Stimulated activated CD8-positive, alpha-beta memory T cell treated with anti-CD3 and anti-CD28 coated beads, Interleukin-7, amount 100 ng/mL, for 4 hours (primary cell): ENCODE measurements at regions not wholly inside any gene's neighbourhood (a gene's known extent, or its start where the extent isn't known, plus 50 kb on each side); places are given as distances from the start of the nearest gene placed in this dataset.
"Not testable (repeated sequence)": the region's sequence is repeated elsewhere in the genome, so short reads cannot be mapped to it uniquely, and the experiment has no call there.

Experiments used
- DNase-seq, 2 donors: peaks; one replicate each; pipeline ENCODE4 v3.0.0-alpha.2; 2020; ENCODE audit warnings: low read depth in 2 of 2

DNA sequence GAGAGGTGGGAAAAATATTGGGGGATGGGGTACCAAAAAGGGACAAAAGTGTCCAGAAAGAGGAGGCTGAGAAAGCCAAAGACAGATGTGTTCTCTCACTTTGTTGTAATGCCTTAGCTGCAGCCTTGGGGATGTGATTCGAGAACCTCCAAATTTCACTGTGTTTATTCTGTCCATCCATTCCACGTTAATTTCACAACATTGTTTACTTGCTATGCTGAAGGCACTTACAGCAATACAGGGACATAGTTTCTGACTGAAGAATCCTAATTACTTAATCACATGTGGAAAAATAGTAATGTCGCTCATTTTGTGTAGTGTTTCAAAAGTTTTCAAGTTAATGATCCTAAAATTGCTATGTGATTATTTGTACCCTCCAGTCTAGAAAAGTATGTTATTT lies 146.2 kb upstream of the SLC38A2 start:
- DNase-seq, result no peak

DNA sequence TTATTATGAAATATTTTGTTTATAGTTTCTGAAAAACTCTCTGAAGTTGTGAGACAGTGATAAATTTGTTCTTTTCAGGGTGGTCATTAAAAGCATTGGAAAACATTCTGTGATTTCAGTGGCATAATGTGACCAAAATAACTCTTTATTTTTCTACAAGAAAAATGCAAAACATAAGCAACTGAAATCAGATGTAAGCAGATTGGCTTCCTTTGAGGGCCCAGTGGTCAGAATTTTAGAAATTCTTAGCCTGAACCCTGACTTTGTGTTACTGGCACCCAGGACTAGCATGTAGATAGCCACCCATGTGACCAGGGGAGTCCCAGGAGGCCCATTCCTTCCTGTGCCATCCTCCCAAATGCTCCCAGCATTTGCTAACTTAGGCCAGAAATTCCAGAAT lies 145.6 kb upstream of the SLC38A2 start:
- DNase-seq, result no peak

DNA sequence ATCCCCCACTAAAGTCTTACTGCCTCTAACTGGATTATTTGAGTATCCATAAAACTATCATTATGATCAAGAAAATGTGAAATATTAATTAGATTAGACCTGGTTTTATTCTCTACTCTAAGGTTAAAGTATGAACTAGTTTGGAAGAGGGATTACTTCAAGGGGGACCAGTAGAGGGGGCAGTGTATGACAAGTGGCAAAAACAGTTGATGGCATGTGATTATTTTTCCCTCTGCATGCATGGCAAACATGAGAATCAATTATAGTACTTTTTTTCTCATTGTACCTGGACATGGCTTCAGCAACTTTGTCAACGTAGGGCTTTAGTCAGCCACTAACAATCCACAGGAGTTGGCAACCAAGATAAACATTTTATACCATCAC lies 145.0 kb upstream of the SLC38A2 start:
- no peak for DNase-seq

DNA sequence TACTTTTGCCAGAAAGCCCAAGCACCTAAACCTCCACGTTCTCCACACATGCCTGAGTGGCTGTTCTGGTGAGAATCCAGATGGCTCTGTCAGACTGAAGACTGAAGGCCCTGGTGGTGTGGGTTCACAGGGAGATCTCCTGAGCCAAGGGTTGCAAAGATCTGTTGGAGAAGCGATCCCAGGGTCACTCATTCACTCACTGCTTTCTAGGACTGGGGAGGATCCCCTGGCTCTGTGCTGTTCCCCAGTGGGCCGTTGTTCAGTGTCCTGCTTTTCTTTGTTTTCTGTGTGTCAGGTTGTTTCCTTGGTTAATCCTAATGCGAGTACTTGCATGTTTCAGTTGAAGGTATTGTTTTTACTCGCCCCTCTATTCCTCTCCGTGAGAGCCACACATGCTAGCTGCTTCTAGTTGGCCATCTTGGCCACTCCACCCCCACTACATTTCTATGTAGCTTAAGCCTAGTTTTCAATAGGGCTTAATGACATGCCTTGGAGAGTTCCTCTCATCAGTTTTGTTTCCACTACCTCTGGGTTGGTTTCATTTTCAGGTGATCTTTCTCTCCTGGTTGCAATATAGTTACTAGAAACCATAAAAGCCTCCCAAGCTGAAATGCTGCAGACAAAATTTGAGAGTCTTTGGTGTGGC lies 144.5 kb upstream of the SLC38A2 start:
- no peak for DNase-seq

DNA sequence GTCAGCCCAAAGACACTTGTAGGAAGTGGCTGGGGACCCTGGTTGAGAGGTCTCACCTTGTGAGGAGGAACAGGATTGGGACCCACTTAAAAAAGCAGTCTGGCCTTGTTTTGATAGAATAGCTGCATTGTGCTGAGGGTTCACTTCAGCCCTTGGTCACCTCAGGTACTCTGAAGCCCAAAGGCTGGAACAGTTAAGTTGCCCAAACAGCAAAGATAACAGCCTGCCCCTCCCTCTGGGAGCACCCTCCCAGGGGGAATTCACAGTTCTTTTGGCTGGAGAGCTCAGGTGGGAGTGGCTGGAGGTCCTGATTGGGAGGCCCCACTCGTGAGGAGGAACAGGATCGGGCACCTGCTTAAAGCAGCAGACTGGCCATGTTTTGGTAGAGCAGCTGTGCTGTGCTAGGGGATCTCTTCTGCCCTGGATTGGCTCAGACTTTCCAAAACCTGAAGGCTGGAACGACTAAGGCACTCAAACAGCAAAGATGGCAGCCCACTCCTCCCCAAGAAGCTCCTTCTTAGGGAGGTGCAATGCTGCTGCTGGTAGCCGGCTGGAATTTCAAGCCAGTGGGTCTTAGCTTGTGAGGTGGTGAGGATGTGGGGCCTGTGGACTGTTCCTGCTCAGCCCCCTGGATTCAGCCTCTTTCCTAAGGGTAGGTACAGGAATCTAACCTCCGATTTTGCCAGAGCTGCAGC lies 143.8 kb upstream of the SLC38A2 start:
- DNase-seq, result no peak

DNA sequence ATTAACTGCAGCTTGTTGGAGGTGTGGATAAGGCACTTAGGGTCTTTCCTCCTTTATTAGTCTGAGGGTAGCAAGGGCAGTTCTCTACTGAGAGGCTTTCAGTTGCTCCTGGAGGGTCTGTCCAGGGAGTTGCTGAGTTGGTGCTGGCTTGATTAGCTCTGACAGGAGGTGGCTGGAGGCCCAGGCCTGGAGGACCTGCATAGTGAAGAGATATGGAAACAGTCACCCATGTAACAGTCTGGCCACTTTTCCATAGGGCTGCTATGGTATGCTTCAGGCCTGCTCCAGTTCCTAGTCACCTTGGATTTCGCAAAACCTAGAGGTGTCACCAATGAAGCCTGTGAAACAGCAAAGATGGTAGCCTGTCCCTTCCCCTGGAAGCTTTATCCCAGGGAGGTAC lies 143.3 kb upstream of the SLC38A2 start:
- no peak for DNase-seq

DNA sequence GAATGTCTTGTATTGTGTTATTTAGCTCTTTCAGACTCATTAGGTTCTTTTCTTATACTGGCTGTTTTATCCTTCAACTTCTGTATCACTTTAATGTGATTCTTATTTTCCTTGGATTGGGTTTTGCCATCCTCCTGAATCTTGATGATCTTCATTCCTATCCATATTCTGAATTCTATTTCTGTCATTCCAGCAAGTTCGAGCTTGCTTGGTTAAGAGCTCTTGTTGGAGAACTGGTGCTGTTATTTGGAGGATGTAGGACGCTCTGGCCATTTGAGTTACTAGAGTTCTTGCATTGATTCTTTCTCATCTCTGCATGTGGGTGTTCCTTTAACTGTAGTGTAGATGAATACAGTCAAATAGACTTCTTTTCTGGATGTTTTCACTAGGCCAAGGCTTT lies 142.3 kb upstream of the SLC38A2 start:
- no peak for DNase-seq

DNA sequence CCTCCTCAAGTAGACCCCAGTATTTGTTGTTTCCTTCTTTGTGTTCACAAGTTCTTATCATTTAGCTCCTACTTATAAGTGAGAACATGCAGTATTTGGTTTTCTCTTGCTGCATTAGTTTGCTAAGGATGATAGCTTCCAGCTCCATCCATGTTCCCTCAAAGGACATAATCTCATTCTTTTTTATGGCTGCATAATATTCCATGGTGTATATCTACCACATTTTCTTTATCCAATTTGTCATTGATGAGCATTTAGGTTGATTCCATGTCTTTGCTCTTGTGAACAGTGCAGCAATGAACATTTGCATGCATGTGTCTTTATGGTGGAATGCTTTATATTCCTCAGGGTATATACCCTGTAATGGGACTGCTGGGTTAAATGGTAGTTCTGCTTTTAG lies 137.7 kb upstream of the SLC38A2 start:
- not testable (repeated sequence) for DNase-seq

DNA sequence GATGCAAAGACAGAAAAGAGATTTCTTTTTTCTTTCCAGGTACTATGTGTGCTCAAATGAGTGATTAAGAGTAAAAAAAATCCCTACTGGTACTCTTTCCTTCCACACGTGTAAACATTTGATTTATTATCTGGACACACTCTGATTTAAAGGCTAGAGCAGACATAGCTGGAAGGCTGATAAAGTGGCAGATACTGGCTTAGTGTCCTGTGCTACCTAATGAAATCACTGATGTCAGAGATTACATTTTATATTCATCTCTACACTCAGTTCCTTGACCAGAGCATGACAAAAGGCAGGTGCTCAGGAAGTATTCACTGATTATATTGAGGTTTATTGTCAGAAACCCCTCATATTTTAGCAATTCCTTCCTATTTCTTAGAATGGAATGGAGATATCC lies 136.6 kb upstream of the SLC38A2 start:
- no peak for DNase-seq

DNA sequence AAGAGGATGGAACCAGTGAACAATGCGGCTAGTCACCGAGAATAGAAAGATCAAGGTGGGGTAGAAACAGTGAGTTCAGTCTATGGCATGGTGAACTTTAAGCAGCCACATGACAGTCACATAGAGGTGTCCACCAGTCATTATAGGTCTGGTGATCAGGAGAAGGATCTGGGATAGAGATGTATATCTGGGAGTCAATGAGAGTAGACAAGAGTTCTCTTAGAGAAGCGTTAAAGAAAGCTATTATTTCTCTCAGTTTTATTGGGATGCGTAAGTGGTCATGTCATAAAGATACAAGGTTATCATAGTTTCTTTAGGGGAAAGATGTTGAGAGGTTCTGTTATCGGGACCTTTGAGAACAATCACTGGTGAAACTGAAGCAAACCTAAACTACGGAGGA lies 136.1 kb upstream of the SLC38A2 start:
- DNase-seq, result no peak

DNA sequence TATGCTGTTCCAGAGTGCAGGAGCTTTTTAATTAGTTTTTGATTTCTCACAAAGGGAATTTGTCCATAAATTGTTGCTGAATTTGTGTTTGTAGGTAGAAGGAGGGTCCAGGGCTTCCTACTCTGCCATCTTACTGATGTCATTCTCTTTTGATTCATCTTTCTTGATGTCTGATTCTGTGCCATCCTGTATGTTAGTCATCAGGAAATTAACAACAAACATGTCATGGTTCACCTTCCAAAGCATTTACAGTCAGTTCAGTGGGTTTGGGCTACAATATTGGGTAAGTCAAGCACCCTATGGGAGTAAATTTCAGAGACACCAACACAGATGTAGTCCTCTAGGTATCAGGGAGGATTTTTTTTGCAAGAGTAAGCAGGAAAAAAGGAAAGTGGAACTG lies 135.2 kb upstream of the SLC38A2 start:
- no peak for DNase-seq

DNA sequence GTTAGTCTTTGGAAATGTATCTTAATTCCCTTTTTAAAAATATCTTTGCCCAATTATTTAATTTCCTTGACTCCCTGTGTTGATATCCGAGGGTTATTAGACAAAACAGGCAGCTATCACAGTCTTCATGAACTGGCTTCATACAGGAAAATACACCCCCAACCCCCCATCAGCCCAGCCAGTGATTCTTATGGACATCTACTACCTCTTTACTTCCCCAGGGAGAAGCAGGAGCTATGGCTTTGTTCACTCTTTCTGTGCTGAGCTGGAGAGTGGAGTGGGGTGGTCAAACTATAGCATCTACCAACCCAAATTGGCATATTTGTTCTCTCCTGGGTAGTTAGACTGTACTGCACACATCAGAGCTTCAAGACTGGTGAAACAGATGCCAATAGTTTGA lies 134.4 kb upstream of the SLC38A2 start:
- no peak for DNase-seq

DNA sequence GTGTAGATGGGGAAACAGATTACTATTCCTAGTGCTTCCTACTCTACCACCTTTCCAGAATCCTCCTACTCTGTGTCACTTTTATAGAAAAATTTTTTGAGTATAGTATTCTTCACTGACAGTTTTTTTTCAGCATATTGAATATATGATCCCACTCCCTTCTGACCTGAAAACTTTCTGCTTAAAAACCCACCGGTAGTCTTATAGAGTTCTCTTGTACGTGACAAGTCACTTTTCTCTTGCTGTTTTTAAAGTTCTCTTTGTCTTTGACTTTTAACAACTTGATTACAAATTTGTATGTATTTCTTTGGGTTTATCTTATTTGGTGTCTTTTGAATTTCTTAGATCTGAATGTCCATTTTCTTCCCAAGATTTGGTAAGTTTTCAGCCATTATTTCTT lies 133.6 kb upstream of the SLC38A2 start:
- no peak for DNase-seq

DNA sequence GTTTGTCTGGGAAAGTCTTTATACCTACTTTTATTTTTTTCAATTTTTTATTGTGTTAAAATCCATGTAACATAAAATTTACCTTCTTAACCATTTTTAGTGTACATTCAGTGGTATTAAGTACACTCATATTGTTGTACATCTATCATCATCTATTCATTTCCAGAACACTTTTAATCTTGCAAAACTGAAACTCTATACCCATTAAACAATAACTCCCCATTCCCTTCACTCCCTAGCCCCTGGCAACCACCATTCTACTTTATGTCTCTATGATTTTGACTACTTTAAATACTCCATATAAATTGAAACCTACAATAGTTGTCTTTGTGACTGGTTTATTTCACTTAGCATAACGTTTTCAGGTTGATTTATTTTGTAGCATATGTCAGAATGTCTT lies 131.9 kb upstream of the SLC38A2 start:
- no peak for DNase-seq

DNA sequence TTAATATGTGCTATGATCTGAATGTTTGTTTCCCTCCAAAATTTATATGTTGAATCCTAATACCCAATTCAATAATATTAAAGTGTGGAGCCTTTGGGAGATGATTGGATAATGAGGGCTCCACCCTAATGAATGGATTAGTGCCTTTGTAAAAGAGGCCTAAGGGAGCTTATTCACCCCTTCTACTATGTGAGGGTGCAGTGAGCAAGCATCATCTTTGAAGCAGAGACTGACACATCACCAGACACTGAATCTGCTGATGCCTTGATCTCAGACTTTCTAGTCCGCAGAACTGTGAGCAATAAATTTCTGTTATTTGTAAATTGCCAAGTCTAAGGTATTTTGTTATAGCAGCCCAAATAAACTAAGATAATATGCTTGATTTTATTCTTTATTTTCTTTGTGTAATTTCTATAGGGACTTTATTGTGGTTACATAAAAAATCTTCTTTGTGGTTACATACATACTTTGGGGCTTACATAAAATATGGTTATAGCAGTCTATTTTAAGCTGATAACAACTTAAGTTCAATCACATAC lies 131.1 kb upstream of the SLC38A2 start:
- no peak for DNase-seq

DNA sequence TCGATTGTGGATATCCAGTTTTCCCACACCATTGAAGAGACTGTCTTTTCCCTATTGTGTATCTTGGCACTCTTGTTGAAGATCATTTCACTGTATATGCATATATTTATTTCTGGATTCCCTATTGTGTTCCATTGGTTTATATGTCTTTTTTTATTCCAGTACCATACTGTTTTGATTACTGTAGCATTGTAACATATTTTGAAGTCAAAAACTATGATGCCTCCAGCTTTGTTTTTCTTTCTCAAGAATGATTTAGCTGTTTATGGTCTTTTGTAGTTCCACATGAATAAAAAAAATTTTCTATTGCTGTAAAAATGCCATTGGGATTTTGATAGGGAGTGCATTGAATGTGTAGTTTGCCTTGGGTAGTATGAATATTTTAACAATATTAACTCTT lies 128.1 kb upstream of the SLC38A2 start:
- DNase-seq, result no peak

DNA sequence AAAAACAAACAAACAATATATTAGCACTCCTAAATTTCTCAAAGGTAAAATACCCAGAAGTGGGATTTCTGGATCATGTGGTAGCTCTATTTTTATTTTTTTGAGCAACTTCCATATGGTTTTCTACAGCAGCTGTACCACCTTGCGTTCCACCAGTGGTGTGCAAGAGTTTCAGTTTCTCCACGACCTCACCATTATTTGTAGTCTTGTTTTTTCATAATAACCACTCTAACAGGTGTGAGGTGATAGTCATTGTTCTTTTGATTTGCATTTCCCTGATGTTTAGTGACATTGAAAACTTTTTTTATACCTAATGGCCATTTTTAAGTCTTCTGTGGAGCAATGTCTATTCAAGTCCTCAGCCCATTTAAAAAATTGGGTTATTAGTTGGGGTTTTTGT lies 127.3 kb upstream of the SLC38A2 start:
- no peak for DNase-seq

DNA sequence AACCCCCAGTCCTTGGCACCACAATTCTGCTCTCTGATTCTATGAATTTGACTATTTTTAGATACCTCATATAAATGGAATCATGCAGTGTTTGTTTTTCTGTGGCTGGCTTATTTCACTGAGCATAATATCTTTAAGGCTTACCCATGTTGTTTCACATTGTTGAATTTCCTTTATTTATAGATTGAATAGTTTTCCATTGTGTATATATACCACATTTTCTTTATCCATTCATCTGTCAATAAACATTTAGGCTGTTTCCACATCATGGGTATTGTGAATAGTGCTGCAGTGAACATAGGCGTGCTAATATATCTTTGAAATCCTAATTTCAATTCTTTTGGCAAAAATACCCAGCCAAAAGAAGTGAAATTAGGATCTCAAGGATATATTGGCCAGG lies 126.7 kb upstream of the SLC38A2 start:
- DNase-seq, result no peak

DNA sequence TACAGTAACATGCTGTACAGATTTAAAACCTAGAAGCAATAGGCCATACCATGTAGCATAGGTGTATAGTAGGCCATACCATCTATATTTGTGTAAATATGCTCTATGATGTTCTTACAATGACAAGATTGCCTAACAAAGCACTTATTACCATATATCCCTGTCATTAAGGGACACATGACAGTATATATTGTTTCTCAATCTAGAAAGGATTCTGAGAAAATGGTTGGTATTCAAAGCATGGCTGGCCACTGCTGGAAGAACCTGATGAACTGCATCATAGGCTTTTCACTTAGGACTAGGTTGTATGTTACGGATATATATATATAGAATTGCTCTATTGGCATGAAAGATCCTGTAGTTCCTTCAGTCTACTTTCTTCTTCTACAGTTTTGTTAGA lies 125.2 kb upstream of the SLC38A2 start:
- no peak for DNase-seq

DNA sequence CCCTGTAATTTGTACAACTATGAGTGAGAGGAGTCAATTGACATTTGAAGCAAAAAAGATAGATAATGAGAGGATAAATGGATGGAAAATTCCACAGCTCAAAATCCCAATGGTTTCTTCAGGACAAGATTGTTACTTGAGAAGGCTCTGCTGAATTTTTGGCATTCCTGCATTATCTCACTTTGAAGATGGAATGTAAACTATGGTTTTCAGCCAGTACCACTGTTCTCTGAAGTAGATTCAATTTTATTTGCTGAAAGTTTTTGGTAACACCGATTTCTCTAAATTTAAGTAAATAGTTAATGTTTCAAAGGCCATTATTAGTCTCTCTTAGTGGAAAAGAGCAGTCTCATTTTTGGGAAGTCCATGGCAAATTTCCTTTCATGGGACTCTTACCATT lies 121.9 kb upstream of the SLC38A2 start:
- no peak for DNase-seq

DNA sequence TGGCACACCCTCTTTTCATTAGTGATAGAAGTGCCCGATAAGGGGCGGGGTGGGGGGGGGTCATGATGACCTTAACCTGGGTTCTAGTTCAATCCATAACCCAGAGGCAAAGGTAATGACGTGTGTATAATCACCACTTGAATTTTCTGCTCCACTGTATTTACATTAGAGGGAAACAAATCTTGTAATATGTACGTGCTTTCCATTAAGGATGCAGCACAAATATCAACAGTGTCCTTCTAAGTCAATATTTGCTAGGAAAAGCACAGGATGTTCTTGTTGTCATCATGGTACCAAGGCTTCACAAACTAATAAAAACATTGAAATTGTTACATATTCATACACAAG lies 121.2 kb upstream of the SLC38A2 start:
- DNase-seq, result no peak

DNA sequence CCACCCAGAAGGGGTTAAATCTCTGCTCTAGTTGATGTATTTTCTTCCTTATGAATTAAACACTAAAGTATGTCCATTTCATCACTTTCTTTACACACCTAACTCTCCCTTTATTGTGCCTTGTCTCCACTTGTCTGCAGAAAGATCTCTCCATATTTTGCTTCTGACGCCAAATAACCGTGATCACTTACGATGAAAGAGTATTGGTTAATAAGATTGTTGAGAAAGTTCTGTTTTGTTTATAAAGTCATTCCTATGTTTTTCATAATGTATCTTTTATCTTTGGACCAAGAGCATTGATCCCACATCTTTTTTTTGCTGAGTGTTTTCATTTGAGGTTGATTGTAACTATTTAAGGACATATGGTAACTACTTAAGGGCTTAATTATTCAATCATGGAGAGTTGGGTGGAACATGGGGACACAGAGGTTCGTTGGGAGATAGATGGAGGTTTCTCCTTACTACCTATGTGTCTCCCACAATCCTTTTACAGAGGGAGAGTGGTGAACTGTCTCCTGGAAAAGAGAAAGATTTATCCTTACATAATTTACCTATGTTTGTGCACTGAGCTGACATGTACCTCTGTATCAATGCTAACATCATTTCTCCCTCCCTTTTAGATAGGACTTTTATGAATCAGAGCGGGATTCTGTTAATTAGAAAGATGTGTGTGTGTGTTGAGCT lies 120.7 kb upstream of the SLC38A2 start:
- no peak for DNase-seq

DNA sequence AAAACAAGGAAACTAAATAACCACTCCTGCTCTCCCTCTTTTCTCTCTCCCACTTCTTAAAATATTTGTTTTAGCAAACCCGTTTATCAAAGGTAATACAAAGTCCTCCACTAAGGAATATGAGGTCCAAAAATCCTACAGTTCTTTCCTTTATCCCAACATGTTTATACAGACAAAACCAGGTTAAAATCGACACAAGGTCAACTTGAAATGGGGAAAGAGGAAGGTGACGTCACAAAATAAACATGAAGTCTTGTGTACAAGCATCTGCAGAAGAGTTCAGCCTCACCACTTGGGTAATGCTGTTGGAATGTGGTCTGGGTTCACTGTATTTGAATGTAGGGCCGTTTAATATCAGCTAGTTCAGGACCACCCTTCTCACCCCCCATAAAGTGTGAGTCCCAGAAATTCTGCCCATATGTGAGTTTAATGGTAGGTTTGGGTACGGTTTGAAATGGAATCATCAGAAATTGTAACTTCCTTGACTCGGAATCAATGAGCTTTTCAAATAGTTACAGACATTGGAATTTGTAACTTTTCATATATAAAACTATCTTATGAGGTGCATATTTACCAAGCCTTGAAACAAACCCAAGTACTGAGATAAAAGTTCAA lies 120.0 kb upstream of the SLC38A2 start:
- no peak for DNase-seq
